Nucleus accumbens (tissue), 56 donors: ENCODE measurements at regions not wholly inside any gene's neighbourhood (a gene's known extent, or its start where the extent isn't known, plus 50 kb on each side); places are given as distances from the start of the nearest gene placed in this dataset.

ENCODE experiments used
- DNase-seq, 56 donors: peaks; one replicate each; lab custom pipeline; 2025; lab: John Stamatoyannopoulos, UW

DNA sequence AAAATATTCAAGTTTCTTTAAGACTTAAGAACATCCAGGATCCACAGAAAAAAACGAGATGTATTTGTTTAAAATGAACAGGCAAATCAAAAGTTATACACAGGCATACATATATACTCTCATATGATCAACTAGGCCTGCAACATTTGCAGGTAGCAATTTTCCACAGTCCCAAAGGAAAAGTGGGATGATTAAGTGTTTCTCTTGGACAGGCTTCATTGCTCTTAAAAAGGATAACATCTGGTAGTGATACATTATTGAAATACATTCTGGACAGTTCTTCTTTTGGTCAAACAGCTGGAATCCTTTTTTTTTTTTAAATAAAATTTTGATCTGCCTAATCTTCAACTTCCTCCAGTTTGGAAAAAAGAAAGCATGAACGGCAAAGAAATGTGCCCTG is 114.8 kb upstream of the TDRD3 start:
- no peak for DNase-seq

- no peak for DNase-seq
Observed at GRCh38 chr13:60282708-60283107, 114.3 kb upstream of the TDRD3 start.

DNA sequence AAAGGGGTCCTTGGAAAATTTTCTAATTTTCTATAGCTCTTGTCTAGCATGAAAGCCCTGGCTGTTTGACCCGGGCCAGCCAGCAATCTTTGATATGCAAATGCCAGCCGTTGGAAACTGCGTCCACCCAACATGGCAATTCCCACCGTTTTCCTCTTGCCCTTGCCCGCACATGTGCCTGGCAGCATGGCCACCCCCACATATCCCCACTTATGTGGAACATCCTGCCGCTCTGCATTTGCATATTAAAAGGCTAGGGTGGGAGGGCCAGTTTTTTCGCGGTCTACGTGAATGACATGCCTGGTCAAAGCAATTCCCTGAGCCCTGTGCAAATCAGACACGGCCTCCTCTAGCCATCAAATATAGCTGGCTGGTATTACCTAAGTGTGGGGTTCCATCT is 110.3 kb upstream of the TDRD3 start:
- no peak for DNase-seq

GRCh38 chr13:60288569-60288968 is 108.5 kb upstream of the TDRD3 start:
- no peak for DNase-seq

DNA sequence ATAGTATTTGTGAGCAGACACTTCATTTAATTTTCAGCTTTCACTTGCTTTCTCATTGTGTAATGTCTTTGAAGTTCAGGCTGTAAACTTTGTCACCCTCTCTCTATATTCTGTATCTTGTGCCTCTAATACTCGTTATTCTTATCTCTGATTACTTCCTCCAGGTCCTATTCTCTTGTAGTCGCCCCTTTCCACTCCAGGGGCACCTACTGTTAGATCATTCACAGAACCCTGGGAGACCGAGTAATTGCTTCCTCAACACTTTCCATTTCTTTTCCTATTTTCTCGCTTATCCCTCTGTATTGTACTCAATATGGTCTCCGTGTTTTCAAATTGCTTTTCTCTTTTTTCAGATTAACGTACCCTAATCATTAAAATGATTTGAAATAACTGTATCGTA is 93.9 kb upstream of the TDRD3 start:
- DNase-seq, result no peak

GRCh38 chr13:60311527-60311926 is 85.5 kb upstream of the TDRD3 start:
- DNase-seq, result no peak

DNA sequence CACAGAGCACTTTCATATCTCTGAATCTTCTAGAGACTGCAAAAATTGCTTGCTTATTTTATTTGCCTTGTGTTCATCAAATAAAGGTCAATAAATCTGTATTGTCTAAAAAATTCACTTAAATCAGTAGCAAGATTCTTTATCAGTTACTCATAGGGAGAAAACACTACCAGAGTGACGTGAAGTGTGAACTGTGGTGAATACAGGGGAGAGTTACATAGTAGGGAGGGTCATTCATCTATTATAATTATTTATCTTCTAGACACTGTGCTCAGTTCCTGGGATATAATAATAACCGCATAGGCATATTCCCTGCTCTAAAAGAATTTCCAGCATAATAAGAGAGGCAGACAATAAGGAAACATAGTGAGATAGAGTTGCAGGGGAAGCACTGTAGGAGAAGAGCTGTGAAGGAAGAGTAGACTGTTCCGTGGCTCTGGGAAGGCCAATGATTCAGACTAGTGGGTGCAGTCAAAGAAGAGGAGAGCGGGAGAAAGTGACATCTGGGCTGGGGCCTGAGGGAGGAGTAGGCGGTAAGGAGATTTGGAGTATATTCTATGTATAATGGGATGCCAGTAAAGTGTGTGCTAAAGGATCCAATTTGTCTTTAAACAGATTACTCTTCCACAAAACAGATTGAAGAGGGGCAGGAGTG is 84.0 kb upstream of the TDRD3 start:
- no peak for DNase-seq

GRCh38 chr13:60318186-60318585 is 78.8 kb upstream of the TDRD3 start:
- no peak for DNase-seq

- no peak for DNase-seq
Observed at GRCh38 chr13:60324131-60324530, 72.9 kb upstream of the TDRD3 start.

- no peak for DNase-seq
Observed at GRCh38 chr13:60326273-60326672, 70.7 kb upstream of the TDRD3 start.

- no peak for DNase-seq
Observed at GRCh38 chr13:60327511-60327910, 69.5 kb upstream of the TDRD3 start.

GRCh38 chr13:60328073-60328472 is 68.9 kb upstream of the TDRD3 start:
- DNase-seq, result no peak

GRCh38 chr13:60329221-60329923 is 67.6 kb upstream of the TDRD3 start:
- peak in 5 of 56 donors; percentile 1 to 31 (median 5) for DNase-seq

GRCh38 chr13:60331249-60332012 is 65.6 kb upstream of the TDRD3 start:
- no peak for DNase-seq

DNA sequence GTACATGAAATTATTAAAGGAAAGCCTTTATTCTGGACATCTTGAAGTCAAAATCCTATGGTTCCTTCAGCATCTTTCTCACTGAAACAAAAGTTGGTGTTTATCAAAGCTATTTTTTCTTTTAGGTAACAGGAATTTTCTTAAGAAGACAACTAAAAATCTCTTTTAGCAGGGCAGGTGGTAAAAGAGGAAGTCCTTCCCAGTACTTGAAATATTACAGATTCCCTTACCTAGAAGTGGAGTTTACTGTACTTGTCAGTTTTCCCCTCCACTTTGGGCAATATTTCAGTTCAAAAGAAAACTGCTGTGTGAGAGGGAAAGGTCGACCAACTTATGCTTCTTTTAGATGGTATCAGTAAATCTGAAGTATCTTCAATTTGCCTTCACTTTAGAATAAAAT is 64.3 kb upstream of the TDRD3 start:
- no peak for DNase-seq

- DNase-seq, result no peak
Observed at GRCh38 chr13:60334310-60334709, 62.7 kb upstream of the TDRD3 start.

GRCh38 chr13:60335531-60335930 is 61.5 kb upstream of the TDRD3 start:
- DNase-seq, result no peak

GRCh38 chr13:60338754-60339153 is 58.3 kb upstream of the TDRD3 start:
- no peak for DNase-seq

DNA sequence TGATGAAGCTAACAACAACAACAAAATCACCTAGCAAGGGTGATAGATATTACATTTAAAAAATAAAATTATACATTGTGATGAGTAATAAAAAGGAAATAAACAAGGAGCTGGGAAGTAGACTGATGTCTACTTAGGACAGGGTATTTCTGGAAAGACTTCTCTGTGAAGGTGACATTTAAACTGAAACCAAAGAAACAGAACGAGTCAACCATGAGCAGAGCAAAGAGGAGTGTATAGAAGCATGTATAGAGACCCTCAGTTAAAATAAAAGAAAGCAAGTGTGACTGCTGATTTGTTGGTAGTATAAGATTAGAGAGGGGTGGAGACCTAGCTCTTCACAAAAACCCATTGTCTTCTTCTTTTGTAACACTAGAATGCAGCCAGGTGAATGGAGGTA is 53.0 kb upstream of the TDRD3 start:
- no peak for DNase-seq

GRCh38 chr13:60347174-60347573 is 49.8 kb upstream of the TDRD3 start:
- no peak for DNase-seq
